Kidney epithelial cell (primary cell): ENCODE measurements at regions not wholly inside any gene's neighbourhood (a gene's known extent, or its start where the extent isn't known, plus 50 kb on each side); places are given as distances from the start of the nearest gene placed in this dataset.

Experiments used
- DNase-seq: peaks from one replicate; pipeline ENCODE4 v3.0.0-alpha.2; 2010; ENCODE audit warnings: low read depth
- H3K27me3 ChIP-seq: 2 replicates; pipeline ENCODE4 v1.6.0; 2011; ENCODE audit warnings: low read length; ENCODE audit not compliant: control insufficient read depth, insufficient read depth
- H3K36me3 ChIP-seq: 2 replicates; pipeline ENCODE4 v1.5.1; 2011; ENCODE audit warnings: low read length; ENCODE audit not compliant: control insufficient read depth, insufficient read depth
- H3K4me3 ChIP-seq: 2 replicates; pipeline ENCODE4 v1.5.1; 2011; ENCODE audit warnings: low read depth, mild to moderate bottlenecking, control low read depth, low read length
- CTCF ChIP-seq: IDR thresholded peaks from 2 replicates; pipeline ENCODE4 v1.5.1; 2011; ENCODE audit warnings: mild to moderate bottlenecking, moderate library complexity, low read length, control low read depth, inconsistent platforms; ENCODE audit not compliant: insufficient read depth, poor library complexity, severe bottlenecking

- Histone ChIP-seq H3K27me3 (no peaks in the 10 kb centered on the region), H3K36me3 (no peaks in the 10 kb centered on the region), H3K4me3 (no peak overlapping the region)
- no peak for TF ChIP-seq CTCF
- DNase-seq = no peak
Measured at GRCh38 chr14:104528496-104528895, 51.1 kb upstream of the C14orf180 start.
